ENCODE measurements at regions not wholly inside any gene's neighbourhood (a gene's known extent, or its start where the extent isn't known, plus 50 kb on each side); places are given as distances from the start of the nearest gene placed in this dataset.

- no peak for DNase-seq (ENCODE audit: low read depth)
These were observed 156.0 kb upstream of the NFE2L3 start for GRCh38 chr7:25996006-25996408.

- DNase-seq (ENCODE audit: low read depth) = no peak
These were observed 153.5 kb upstream of the NFE2L3 start for GRCh38 chr7:25998499-25998898.

GRCh38 chr7:26000841-26001240 is 151.2 kb upstream of the NFE2L3 start:
- no peak for DNase-seq (ENCODE audit: low read depth)

GRCh38 chr7:26001662-26002244 is 150.2 kb upstream of the NFE2L3 start:
- DNase-seq (ENCODE audit: low read depth) = no peak

GRCh38 chr7:26005683-26006410 is 146.2 kb upstream of the NFE2L3 start:
- DNase-seq (ENCODE audit: low read depth) = no peak

- no peak for DNase-seq (ENCODE audit: low read depth)
These were observed 145.6 kb upstream of the NFE2L3 start for GRCh38 chr7:26006426-26006825.

GRCh38 chr7:26007510-26007909 is 144.5 kb upstream of the NFE2L3 start:
- no peak for DNase-seq (ENCODE audit: low read depth)

GRCh38 chr7:26008428-26008827 is 143.6 kb upstream of the NFE2L3 start:
- no peak for DNase-seq (ENCODE audit: low read depth)

GRCh38 chr7:26011039-26011696 is 140.8 kb upstream of the NFE2L3 start:
- no peak for DNase-seq (ENCODE audit: low read depth)

- DNase-seq (ENCODE audit: low read depth) = no peak
These were observed 138.4 kb upstream of the NFE2L3 start for GRCh38 chr7:26013551-26014083.

- DNase-seq (ENCODE audit: low read depth) = no peak
These were observed 129.0 kb upstream of the NFE2L3 start for GRCh38 chr7:26022982-26023381.

GRCh38 chr7:26029911-26030310 is 122.1 kb upstream of the NFE2L3 start:
- DNase-seq (ENCODE audit: low read depth) = no peak

GRCh38 chr7:26034391-26034790 is 117.6 kb upstream of the NFE2L3 start:
- no peak for DNase-seq (ENCODE audit: low read depth)

- DNase-seq (ENCODE audit: low read depth) = no peak
These were observed 116.4 kb upstream of the NFE2L3 start for GRCh38 chr7:26035552-26035951.

GRCh38 chr7:26036092-26036491 is 115.9 kb upstream of the NFE2L3 start:
- no peak for DNase-seq (ENCODE audit: low read depth)

- no peak for DNase-seq (ENCODE audit: low read depth)
These were observed 113.6 kb upstream of the NFE2L3 start for GRCh38 chr7:26038201-26038990.

GRCh38 chr7:26040085-26040484 is 111.9 kb upstream of the NFE2L3 start:
- DNase-seq (ENCODE audit: low read depth) = no peak

GRCh38 chr7:26042237-26042636 is 109.8 kb upstream of the NFE2L3 start:
- no peak for DNase-seq (ENCODE audit: low read depth)

- no peak for DNase-seq (ENCODE audit: low read depth)
These were observed 108.2 kb upstream of the NFE2L3 start for GRCh38 chr7:26043801-26044200.

- no peak for DNase-seq (ENCODE audit: low read depth)
These were observed 107.7 kb upstream of the NFE2L3 start for GRCh38 chr7:26044320-26044719.

GRCh38 chr7:26046150-26046549 is 105.8 kb upstream of the NFE2L3 start:
- no peak for DNase-seq (ENCODE audit: low read depth)

GRCh38 chr7:26046878-26047277 is 105.1 kb upstream of the NFE2L3 start:
- no peak for DNase-seq (ENCODE audit: low read depth)
